Fibroblast of pulmonary artery (primary cell): ENCODE measurements at regions not wholly inside any gene's neighbourhood (a gene's known extent, or its start where the extent isn't known, plus 50 kb on each side); places are given as distances from the start of the nearest gene placed in this dataset.
A peak's percentile ranks its signal among the peaks of the same experiment; 100 is the strongest.

Experiments
- DNase-seq: peaks from one replicate; pipeline ENCODE4 v3.0.0-alpha.2; 2010; ENCODE audit warnings: low read depth
- H3K4me3 ChIP-seq: replicated peaks from 2 replicates; pipeline ENCODE4 v1.5.1; 2011; ENCODE audit warnings: low read depth, mild to moderate bottlenecking, control low read depth, low read length, moderate library complexity
- CTCF ChIP-seq: IDR thresholded peaks from 2 replicates; pipeline ENCODE4 v1.5.1; 2011; ENCODE audit warnings: mild to moderate bottlenecking, control low read depth, low read length, inconsistent platforms; ENCODE audit errors: missing control alignments

- no peak for TF ChIP-seq CTCF
- H3K4me3 ChIP-seq: no peak overlapping the region
- DNase-seq: no peak
These were observed 140.6 kb upstream of the ARX start for GRCh38 chrX:25156323-25156722.

- no peak overlapping the region for H3K4me3 ChIP-seq
- no peak for TF ChIP-seq CTCF
- no peak for DNase-seq
These were observed 138.4 kb upstream of the ARX start for GRCh38 chrX:25154168-25154567.

GRCh38 chrX:25151749-25152148, 136.0 kb upstream of the ARX start:
- no peak for DNase-seq
- TF ChIP-seq CTCF: no peak

GRCh38 chrX:25144043-25144940, 128.5 kb upstream of the ARX start:
- peak; percentile 63 for DNase-seq

More at GRCh38 chrX:25151749-25152148, 136.0 kb upstream of the ARX start:
- H3K4me3 ChIP-seq: no peak overlapping the region

GRCh38 chrX:25143596-25143995, 127.8 kb upstream of the ARX start:
- H3K4me3 ChIP-seq: no peak overlapping the region

More at GRCh38 chrX:25144043-25144940, 128.5 kb upstream of the ARX start:
- TF ChIP-seq CTCF: peak; percentile 62
- H3K4me3 ChIP-seq: peak overlapping the region; percentile 17

DNA sequence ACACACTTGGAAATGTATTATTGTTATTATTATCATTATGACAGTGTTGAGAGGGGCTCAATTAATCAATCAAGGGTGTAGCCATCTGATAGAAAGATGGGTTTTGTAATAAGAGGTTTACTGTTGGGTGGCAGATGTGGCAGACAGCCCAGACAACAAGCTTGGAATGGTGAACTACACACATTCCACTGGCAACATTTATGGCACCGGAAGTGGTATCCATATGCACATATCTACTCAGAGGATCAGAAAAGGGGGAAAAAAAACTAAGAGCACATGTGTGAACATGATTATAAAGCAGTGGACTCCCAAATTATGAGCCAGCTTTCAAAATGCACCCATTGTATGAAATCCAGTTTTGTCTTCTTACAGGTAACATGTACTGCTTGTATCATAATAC, 125.9 kb upstream of the ARX start:
- TF ChIP-seq CTCF: no peak
- H3K4me3 ChIP-seq: no peak overlapping the region
- DNase-seq: no peak

More at GRCh38 chrX:25143596-25143995, 127.8 kb upstream of the ARX start:
- DNase-seq: no peak
- no peak for TF ChIP-seq CTCF
